ENCODE measurements at regions not wholly inside any gene's neighbourhood (a gene's known extent, or its start where the extent isn't known, plus 50 kb on each side); places are given as distances from the start of the nearest gene placed in this dataset.
"Not testable (repeated sequence)": the region's sequence is repeated elsewhere in the genome, so short reads cannot be mapped to it uniquely, and the experiment has no call there.

- Histone ChIP-seq H3K36me3 (ENCODE audit: control insufficient read depth, insufficient read depth, low read length) (no peaks in the 10 kb centered on the region), H3K4me3 (ENCODE audit: low read depth, low read length) (no peak overlapping the region), H3K27me3 (replicated peaks; ENCODE audit: control insufficient read depth, insufficient read depth, low read length) (no peaks in the 10 kb centered on the region), H3K9me3 (no peaks in the 10 kb centered on the region), H3K4me1 (no peaks in the 10 kb centered on the region)
- no peak for TF ChIP-seq CTCF (IDR thresholded peaks at IDR 0.05; ENCODE audit: insufficient read depth in 1 of 2, low read depth in 1 of 2, low read length in 1 of 2, severe bottlenecking in 1 of 2, unreplicated experiment in 1 of 2)
- no peaks in the 10 kb centered on the region for H3K4me1 Mint-ChIP-seq (ENCODE audit: low read depth, unreplicated experiment)
- H3K4me3 Mint-ChIP-seq (ENCODE audit: unreplicated experiment), result no peak overlapping the region
- no peaks in the 10 kb centered on the region for H3K9me3 Mint-ChIP-seq (ENCODE audit: unreplicated experiment)
- ChIA-PET CTCF (no interaction called here), POLR2A (no interaction called here)
- H3K27ac Mint-ChIP-seq (ENCODE audit: unreplicated experiment), result no peak overlapping the region
- H3K27me3 Mint-ChIP-seq (ENCODE audit: insufficient read depth, unreplicated experiment), result no peaks in the 10 kb centered on the region
- intact Hi-C loops (cut with micrococcal nuclease; ENCODE audit: unreplicated experiment), result no loop called here
- H3K36me3 Mint-ChIP-seq (ENCODE audit: insufficient read depth, unreplicated experiment), result no peaks in the 10 kb centered on the region
- DNase-seq, result no peak
- BruUV-seq (replicated peaks), result no TSS peak
These were observed 404.4 kb downstream of the KCNA4 start for GRCh38 chr11:29612423-29612822.

GRCh38 chr11:29606330-29607031 lies 410.3 kb downstream of the KCNA4 start:
- intact Hi-C loops (cut with micrococcal nuclease; ENCODE audit: unreplicated experiment), result no loop called here
- H3K9me3 Mint-ChIP-seq (ENCODE audit: unreplicated experiment), result no peaks in the 10 kb centered on the region
- H3K36me3 ChIP-seq (ENCODE audit: control insufficient read depth, insufficient read depth, low read length), result no peaks in the 10 kb centered on the region
- TF ChIP-seq CTCF (IDR thresholded peaks at IDR 0.05; ENCODE audit: insufficient read depth in 1 of 2, low read depth in 1 of 2, low read length in 1 of 2, severe bottlenecking in 1 of 2, unreplicated experiment in 1 of 2), result no peak
- no peak overlapping the region for H3K4me3 ChIP-seq (ENCODE audit: low read depth, low read length)
- ChIA-PET CTCF (no interaction called here), POLR2A (no interaction called here)
- H3K36me3 Mint-ChIP-seq (ENCODE audit: insufficient read depth, unreplicated experiment), result no peaks in the 10 kb centered on the region
- no TSS peak for BruUV-seq (replicated peaks)
- H3K4me1 ChIP-seq, result no peaks in the 10 kb centered on the region
- H3K27me3 Mint-ChIP-seq (ENCODE audit: insufficient read depth, unreplicated experiment), result no peaks in the 10 kb centered on the region
- H3K4me1 Mint-ChIP-seq (ENCODE audit: low read depth, unreplicated experiment), result no peaks in the 10 kb centered on the region
- H3K27ac Mint-ChIP-seq (ENCODE audit: unreplicated experiment), result no peak overlapping the region
- no peak overlapping the region for H3K4me3 Mint-ChIP-seq (ENCODE audit: unreplicated experiment)
- no peaks in the 10 kb centered on the region for H3K27me3 ChIP-seq (replicated peaks; ENCODE audit: control insufficient read depth, insufficient read depth, low read length)
- H3K9me3 ChIP-seq, result no peaks in the 10 kb centered on the region
- no peak for DNase-seq

- H3K27me3 Mint-ChIP-seq (ENCODE audit: insufficient read depth, unreplicated experiment); DNase-seq; H3K4me3 ChIP-seq (ENCODE audit: low read depth, low read length); H3K9me3 Mint-ChIP-seq (ENCODE audit: unreplicated experiment); intact Hi-C loops (cut with micrococcal nuclease; ENCODE audit: unreplicated experiment); CTCF ChIA-PET; H3K36me3 Mint-ChIP-seq (ENCODE audit: insufficient read depth, unreplicated experiment); H3K4me1 ChIP-seq; H3K4me3 Mint-ChIP-seq (ENCODE audit: unreplicated experiment); H3K27me3 ChIP-seq (replicated peaks; ENCODE audit: control insufficient read depth, insufficient read depth, low read length); H3K27ac Mint-ChIP-seq (ENCODE audit: unreplicated experiment); POLR2A ChIA-PET; H3K36me3 ChIP-seq (ENCODE audit: control insufficient read depth, insufficient read depth, low read length); H3K9me3 ChIP-seq; BruUV-seq (replicated peaks); H3K4me1 Mint-ChIP-seq (ENCODE audit: low read depth, unreplicated experiment): not testable (repeated sequence)
These were observed 416.7 kb downstream of the KCNA4 start for GRCh38 chr11:29600151-29600575.

- Histone ChIP-seq H3K27me3 (replicated peaks; ENCODE audit: control insufficient read depth, insufficient read depth, low read length) (no peaks in the 10 kb centered on the region), H3K36me3 (ENCODE audit: control insufficient read depth, insufficient read depth, low read length) (no peaks in the 10 kb centered on the region), H3K4me3 (ENCODE audit: low read depth, low read length) (no peak overlapping the region), H3K4me1 (no peaks in the 10 kb centered on the region), H3K9me3 (0 out of 2 replicates have a peak, but pooled peaks cover 2% of the 10 kb centered on the region)
- Mint-ChIP-seq H3K27me3 (ENCODE audit: insufficient read depth, unreplicated experiment) (no peaks in the 10 kb centered on the region), H3K27ac (ENCODE audit: unreplicated experiment) (no peak overlapping the region), H3K9me3 (ENCODE audit: unreplicated experiment) (no peaks in the 10 kb centered on the region), H3K4me1 (ENCODE audit: low read depth, unreplicated experiment) (no peaks in the 10 kb centered on the region), H3K36me3 (ENCODE audit: insufficient read depth, unreplicated experiment) (no peaks in the 10 kb centered on the region), H3K4me3 (ENCODE audit: unreplicated experiment) (no peak overlapping the region)
- CTCF ChIA-PET, result no interaction called here
- TF ChIP-seq CTCF (IDR thresholded peaks at IDR 0.05; ENCODE audit: insufficient read depth in 1 of 2, low read depth in 1 of 2, low read length in 1 of 2, severe bottlenecking in 1 of 2, unreplicated experiment in 1 of 2), result no peak
- POLR2A ChIA-PET, result no interaction called here
- intact Hi-C loops (cut with micrococcal nuclease; ENCODE audit: unreplicated experiment), result no loop called here
- DNase-seq, result no peak
- BruUV-seq (replicated peaks), result no TSS peak
These were observed 432.5 kb downstream of the KCNA4 start for GRCh38 chr11:29584342-29584741.

Data from Caco-2 (cell line).